K562 (cell line): ENCODE measurements at regions not wholly inside any gene's neighbourhood (a gene's known extent, or its start where the extent isn't known, plus 50 kb on each side); places are given as distances from the start of the nearest gene placed in this dataset.

ENCODE experiments used
- CEBPZ ChIP-seq: fragments of 150-350 bp; IDR thresholded peaks from 2 replicates; pipeline ENCODE4 v1.6.1; 2014; ENCODE audit warnings: low read depth, mild to moderate bottlenecking, low read length, borderline replicate concordance
- MAFG ChIP-seq: fragments of 450-650 bp; conservative IDR thresholded peaks from 2 replicates; pipeline ENCODE4 v1.6.1; 2016; ENCODE audit warnings: missing genetic modification characterization, missing compliant biosample characterization
- MEF2D ChIP-seq: conservative IDR thresholded peaks from 2 replicates; pipeline ENCODE4 v1.6.1; 2016; ENCODE audit warnings: low read depth, missing genetic modification characterization, missing compliant biosample characterization
- PATZ1 ChIP-seq: fragments of 250-450 bp; sonication (Bioruptor Pico); IDR thresholded peaks from 2 replicates; pipeline ENCODE4 v1.5.0; 2020; ENCODE audit warnings: mild to moderate bottlenecking, borderline replicate concordance
- PCBP2 ChIP-seq: fragments of 200-400 bp; formaldehyde crosslinking; IDR thresholded peaks from 2 replicates; pipeline ENCODE4 v1.6.1; 2018; ENCODE audit warnings: low read length, low read depth, mild to moderate bottlenecking, moderate library complexity; ENCODE audit not compliant: poor library complexity, severe bottlenecking
- PHB ChIP-seq: fragments of 250-450 bp; sonication (Bioruptor Pico); IDR thresholded peaks from 2 replicates; pipeline ENCODE4 v1.5.0; 2021
- RCOR1 ChIP-seq, 2 experiments: IDR thresholded peaks; 2 replicates each; pipeline ENCODE4 v1.6.1; 2012; ENCODE audit warnings: low read depth in 2 of 2, low read length in 2 of 2, borderline replicate concordance in 1 of 2, improper control_type of control experiment in 1 of 2
- U2AF2 ChIP-seq: fragments of 200-400 bp; formaldehyde crosslinking; optimal IDR thresholded peaks from 2 replicates; pipeline ENCODE3; 2017; ENCODE audit warnings: low read depth, mild to moderate bottlenecking, low read length
- ZNF398 ChIP-seq: fragments of 250-450 bp; sonication (Bioruptor Pico); IDR thresholded peaks from 2 replicates; pipeline ENCODE4 v1.8.0; 2021; ENCODE audit warnings: moderate library complexity, mild to moderate bottlenecking, inconsistent platforms
- ZSCAN29 ChIP-seq: fragments of 450-650 bp; IDR thresholded peaks from 2 replicates; pipeline ENCODE4 v1.6.1; 2017

- TF ChIP-seq CEBPZ = no peak
- no peak for TF ChIP-seq PCBP2
- TF ChIP-seq U2AF2 = no peak
- TF ChIP-seq PATZ1 (CRISPR knock-in tag) = no peak
- TF ChIP-seq ZSCAN29 = no peak
- no peak for TF ChIP-seq MEF2D (tag)
- no peak for TF ChIP-seq PHB (CRISPR knock-in tag)
- TF ChIP-seq RCOR1 (IDR thresholded peaks at IDR 0.05; ENCODE audit: borderline replicate concordance in 1 of 2, low read depth in 2 of 2, low read length in 2 of 2) = no peak
- no peak for TF ChIP-seq ZNF398 (CRISPR knock-in tag)
- no peak for TF ChIP-seq MAFG (tag)
Observed at GRCh38 chr18:73711256-73711655, 436.4 kb downstream of the FBXO15 start (continued).
